D341Med (cell line): ENCODE measurements at regions not wholly inside any gene's neighbourhood (a gene's known extent, or its start where the extent isn't known, plus 50 kb on each side); places are given as distances from the start of the nearest gene placed in this dataset.

Source experiments
- DNase-seq: peaks from one replicate; pipeline ENCODE4 v3.0.0; 2012; ENCODE audit warnings: low spot score

DNA sequence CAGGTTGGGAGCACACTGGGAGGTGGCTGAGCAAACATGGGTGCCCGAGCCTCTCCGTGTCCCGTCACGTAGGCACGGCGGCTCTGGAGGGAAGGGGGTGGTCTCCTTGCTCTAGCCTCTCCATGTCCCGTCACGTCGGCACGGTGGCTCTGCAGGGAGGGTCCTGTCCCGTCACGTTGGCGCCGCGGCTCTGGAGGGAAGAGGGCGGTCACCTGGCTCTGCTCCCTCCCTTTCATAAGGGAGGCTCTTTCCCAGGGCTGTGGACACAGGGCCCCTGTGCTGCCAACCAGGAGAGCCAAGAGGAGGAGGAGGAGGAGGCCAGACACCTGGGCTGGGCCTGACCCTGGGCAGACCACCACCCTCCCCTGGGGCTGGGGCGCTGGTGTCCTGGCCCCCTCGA, 1173.7 kb downstream of the BRD1 start:
- DNase-seq, result no peak

DNA sequence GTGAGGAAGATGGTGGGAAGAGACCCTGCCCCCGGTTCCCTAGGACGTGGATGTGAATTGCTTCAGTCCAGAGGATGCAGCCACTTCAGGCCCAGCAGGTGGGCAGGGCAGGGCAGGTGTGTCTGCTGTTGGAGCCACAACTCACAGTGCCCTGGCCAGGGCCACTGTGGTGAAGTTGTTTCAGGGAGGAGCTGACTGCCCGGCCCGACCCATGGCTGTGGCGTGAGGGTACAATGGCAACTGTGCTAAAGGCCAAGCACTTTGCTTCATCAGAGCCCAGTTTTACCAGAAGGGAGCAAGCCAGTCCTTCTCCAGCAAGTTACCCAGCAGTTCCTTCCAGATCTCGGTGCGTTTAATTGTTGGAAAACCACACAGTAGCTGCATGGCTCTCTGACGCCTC, 1174.4 kb downstream of the BRD1 start:
- no peak for DNase-seq

DNA sequence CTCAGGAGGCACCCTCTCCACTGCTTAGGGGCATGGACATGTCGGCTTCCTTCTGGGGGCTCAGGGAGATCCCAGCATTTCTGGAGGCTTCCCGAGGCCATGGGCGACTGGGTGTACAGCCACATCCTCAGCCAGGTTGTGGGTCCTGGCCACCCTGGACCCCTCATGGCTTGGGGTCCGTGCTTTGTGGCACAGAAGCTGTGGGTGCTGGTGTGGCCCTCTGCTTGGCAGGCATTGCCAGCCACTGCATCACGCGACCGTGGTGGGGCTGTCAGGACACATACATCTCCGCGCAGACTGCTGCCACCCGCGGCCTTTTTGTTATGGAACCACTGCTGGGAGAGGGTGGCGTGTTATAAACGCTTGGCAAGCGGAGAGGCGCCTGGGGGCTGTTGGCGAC, 1174.9 kb downstream of the BRD1 start:
- DNase-seq, result no peak

DNA sequence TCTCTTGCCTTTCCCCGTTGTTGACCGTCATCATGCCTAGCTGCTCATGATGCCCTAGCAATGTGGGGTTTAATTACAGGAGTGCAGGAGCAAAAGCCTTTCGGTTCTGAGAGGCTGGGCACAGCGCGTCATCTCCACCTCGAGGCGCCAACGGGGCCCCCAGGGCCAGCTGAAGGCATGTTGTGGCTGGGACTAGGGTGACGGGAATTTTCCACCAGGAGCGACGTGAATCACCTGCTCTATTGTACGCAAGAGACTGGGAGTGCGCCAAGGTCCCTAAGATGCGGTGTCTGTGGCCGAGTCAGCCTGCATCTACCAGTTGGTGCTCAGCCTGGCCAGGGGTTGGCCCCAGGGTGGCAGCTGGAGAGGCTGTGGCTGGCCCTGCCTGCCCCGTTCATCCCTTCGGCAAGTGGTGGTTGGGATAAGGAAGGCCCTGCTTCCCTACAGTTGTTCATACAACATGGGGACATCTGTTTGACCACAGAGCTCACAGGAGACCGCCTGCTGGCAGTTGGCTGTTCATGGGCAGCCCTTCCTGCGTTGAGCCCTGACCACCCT, 1175.6 kb downstream of the BRD1 start:
- DNase-seq, result no peak

DNA sequence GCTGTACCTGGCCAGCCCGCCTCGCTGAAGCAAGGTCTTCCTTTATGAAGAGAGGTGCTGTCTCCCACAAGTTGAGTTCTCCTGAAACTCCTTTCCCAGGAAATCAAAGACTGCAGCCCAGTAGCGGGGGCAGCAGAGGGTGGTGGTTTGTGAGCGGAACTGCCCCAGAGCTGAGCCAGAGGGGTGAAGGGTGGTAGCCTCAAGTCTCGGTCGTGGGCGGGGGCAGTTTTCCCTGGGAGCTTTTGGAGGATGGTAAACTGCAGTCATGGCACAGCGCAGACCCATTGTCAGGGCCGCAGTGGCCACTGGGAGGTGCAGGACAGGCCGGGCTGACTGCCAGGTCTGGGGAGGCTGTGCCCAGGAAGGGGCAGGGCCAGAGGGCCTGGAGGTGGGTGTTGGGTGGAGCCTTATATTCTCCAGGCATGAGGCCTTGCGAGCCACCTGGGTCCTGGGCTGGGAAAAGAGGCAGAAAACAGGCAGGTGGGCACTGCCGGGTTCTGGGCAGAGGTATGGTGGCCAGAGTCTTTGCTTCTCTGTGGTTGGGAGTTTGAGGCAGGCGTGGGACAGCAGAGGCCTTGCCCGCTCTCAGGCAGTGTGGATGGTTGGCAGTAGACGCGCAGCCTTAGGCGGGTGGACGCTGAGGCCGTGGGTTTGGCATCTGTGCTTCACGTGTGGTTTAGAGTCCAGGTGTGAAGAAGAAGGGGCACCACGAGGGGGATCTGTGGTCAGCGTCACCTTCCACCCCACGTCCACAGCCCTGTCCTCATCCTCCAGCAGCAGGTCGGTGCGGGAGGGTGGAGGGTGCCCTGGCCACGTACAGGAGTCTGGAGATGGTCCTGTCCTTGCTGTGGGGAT, 1176.4 kb downstream of the BRD1 start:
- DNase-seq, result no peak

DNA sequence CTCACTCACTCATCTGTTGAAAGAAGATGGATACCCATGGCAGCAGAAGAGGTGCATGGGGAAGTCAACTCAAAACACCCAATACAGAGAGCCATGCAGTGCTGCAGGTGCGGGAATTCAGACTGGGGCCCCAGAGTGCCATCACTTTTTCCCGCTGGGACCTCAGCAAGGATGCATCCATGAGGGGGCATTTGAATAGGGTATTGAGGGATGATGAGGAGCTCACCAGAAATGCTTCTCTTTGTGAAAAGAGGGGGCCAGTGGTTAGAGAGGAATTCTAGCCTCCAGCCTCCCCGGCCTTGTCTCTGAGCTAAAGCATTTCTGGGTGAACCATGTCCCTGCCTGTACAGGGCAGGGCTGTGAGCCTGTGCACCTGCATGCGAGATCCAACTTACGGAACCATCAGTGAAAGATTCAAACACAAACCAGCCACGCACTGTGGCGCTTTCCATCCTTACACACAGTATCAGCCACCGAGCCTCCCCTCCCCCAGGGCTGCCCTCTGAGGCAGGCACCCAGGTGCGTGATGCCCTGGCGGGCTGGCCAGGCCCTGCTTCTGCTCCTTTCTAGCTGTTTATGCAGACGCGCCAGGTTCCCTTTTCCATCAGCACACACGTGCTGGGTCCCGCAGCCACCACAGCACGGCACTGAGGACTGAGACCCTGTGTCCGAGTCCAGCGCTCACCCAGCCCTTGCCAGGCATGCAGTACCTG, 1177.2 kb downstream of the BRD1 start:
- DNase-seq, result no peak

DNA sequence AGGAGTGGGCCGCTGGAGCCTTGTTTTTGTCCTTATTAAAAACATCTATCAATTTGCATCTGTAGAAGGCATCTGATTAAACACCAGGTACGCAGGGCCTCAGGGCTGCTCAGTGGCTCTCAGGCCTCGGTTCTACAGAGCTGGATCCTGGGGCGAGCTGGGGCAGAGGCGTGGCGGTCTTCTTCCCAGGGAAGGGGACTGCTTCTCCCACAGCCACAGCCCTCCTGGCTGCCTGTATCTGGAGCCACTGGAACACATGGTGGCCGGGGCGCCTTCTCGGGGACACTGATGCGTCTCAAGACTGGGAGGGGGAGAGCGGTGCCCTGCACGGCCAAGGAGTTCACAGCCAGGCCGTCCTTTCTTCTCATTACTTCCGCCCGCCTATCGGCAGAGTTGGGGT, 1178.2 kb downstream of the BRD1 start:
- no peak for DNase-seq

DNA sequence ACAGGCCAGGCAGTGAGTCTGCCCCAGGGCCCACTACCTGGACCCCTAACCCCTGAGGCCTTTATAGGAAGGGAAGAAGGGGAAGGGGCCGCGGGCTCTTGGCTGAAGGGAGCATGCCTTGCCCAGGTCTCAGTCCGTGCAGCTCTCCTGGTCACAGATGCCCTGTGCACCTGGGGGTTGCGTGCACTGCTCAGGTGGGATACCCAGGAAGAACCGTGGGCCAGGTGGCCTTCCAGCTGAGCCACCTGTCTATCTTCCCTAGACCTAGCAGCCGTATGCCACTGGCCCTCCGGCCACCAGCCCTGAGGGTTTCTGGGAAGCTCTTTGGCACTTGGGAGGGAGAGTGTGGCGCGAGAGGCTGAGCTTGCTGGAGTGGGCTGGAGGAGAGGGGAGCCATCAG, 1178.6 kb downstream of the BRD1 start:
- DNase-seq, result no peak

DNA sequence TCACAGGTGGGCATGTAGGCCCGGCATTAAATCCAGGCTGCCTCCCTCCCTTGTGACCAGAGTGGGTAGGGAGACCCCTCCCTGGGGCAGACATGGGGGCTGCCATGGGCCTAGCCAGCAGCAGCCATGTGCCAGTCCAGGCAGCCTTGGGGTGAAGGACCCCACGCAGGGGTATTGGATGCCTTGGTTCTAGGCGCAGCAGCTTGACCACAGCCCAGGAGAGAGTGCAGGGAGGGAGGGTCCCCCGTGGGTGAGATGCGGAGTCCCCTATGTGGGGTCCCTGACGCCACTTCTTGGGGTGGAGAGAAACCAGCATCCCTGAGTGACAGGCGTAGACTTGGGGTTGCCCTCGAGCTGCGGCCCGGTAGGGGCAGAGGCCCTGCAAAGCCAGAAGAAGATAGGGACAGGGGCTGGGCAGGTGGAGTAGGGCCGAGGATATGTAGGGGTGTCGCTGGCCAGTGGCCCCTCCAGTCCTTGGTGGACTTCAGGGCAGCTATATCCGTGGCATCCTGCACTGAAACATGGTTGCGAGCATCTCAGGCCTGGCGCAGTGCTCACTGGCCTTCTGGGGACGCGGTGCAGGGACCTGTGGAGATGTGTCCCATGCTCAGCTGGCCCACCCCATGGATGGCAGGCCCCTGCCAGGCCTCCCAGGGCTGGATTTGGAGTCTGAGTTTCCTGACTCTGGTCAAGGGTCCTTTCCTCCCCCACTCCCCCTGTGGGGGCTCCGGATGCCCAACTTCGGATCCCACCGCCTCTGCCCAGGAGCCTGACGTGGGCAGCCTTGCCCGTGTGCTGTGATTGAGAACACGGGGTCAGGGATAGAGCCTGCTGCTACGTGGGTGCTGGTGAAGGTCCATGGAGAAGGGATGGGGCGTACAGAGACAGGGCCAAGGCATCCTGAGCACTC, 1179.8 kb downstream of the BRD1 start:
- no peak for DNase-seq

DNA sequence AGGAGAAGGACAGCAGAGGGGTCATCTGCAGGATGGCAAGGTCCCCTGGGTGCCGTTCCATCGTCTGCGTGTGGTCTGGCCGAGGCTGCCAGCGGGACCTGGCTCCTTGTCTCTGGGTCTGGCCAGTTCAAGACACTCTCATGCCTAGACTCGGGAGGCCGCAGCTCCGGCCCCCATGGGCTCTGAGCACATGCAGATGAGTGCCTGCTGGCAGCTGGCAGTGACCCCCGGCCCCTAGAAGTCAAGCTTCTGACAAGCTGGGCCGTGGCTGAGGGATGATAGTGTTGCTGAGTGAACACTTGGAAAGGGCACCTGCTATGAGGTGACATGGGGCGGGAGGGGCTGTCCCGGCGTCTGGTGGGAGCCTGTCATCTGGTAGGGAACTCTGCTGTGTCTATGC, 1180.6 kb downstream of the BRD1 start:
- DNase-seq, result no peak

DNA sequence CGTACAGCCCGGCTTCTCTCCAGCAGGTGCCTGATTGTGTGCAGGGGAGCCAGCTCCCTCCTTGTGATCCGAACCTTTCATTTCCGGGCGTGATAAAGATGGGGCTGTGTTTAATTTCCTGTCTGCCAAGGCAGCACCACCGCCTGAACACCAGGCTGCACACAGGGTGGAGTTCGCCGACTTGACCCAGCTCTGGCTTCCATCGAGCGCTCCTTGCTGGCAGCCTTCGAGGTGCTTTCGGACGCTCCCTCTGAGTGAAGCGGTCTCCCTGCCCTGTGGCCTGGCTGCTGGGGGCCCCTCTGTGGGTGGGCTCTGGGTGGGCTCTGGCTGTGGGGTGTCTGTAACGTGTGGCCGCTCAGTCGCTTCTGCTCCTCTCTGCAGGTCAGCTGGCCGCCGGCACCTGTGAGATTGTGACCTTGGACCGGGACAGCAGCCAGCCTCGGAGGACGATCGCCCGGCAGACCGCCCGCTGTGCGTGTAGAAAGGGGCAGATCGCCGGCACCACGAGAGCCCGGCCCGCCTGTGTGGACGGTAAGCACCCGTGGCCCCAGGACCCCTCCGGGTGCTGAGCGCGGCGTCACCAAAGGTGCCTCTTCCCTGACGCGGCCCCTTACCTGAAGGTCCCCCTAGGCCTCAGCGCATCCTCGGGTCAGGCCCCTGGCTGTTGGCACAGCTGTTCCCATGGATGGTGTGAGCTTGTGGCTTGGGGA, 1181.3 kb downstream of the BRD1 start:
- no peak for DNase-seq

DNA sequence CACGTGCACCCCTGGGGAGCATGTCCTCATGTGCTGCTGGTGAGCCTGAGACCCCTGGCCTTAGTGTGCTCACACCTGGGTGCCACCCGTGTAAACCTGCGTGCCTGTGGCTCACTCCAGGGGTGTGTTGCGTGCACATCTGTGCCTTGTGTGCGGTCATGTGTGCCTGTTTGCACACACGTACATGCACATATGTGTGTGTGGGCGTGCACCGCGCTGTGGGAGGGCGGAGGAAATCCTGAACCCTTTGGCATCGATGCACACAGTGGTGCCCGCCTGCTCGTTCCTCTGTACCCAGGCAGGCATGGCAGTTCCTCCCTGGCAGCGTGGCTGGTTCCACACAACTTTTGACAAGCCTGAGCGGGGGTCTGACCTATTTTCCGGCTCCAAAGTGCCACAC, 1181.9 kb downstream of the BRD1 start:
- DNase-seq, result no peak

DNA sequence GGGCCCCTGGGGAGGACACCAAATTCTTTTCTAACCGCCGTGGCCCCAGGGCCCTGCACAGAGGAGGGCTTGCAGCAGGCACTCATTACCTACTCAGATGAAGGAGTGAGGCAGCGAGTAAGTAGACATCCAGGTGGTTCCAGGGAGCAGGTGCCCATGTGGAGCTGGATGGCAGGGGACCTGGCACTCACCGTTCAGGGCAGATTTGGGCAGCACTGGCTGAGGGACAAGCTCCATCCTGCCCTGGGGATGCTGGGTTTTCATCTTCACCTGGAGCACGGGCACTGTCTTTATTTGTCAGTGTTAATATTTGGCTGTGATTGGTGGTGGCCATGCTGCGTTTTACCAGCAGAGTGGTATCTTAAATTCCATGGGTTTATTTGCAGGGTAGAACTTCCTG, 1182.7 kb downstream of the BRD1 start:
- DNase-seq, result no peak

DNA sequence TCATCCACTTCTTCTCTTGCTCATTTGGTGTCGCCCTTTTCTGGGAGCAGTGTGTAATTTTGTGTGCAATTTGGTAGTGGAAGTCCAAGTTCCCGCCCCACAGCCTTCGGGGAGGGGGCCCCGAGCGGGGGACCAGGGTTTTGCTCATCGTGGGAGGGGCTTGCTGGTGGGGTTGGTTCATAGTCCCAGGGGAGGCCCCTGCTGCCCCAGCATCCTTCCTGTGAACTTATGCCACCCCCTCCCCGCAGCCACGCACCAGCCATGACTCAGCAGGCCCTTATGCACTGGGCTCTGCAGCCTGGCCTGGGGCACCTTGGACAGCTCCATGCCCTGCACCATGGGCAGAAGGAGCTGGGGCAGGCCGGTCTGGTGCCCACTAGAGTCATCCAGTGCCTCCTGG, 1183.6 kb downstream of the BRD1 start:
- no peak for DNase-seq

DNA sequence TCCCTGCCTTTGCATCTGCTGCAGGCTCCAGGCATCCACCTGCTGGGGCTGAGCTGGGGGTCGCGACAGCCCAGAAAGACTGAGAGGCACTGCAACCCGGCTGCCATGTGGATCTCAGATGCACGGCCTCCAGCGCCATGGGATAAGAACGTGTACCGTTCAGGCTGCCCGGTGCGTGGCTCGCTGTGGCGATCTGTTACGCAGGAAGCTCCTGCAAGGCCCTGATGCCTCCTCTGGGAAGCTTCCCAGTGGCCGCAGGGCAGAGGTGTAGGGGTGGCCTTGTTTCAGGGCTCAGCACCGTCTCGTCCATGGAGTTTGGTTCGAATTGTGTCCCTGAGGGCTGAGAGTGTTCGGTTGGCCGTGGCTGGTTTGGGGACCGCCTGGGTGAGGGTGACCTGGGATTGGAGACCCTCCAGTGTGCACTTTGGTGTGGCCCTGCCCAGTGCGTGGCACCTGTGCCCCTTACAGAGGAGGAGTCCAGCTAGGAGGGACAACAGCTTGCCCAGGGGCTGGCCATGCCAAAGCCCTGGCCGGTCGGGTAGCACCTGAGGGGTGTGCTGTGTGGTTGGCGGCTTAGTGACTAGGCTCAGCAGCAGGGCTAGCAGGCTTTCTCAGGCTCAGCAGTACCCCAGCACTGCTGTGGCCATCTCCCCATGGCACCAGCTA, 1184.5 kb downstream of the BRD1 start:
- no peak for DNase-seq

DNA sequence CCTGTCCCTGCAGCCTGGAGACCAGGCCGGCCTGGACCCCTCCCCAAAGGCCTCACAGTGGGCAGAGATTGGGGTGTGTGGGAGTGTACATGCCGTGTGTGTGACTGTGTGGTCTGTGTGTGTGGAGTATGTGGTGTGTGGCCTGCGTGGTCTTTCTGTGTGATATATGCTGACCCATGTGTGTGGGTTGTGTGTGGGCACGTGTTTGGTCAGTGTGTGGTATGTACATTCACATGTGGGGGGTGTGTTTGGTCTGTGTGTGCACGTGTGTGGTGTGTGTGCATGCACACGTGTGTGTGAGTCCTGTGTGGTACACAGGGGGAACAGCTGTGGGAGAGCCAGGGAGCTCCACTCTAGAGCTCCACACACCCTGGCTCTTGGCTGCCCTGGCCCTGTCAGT, 1185.1 kb downstream of the BRD1 start:
- DNase-seq, result no peak

DNA sequence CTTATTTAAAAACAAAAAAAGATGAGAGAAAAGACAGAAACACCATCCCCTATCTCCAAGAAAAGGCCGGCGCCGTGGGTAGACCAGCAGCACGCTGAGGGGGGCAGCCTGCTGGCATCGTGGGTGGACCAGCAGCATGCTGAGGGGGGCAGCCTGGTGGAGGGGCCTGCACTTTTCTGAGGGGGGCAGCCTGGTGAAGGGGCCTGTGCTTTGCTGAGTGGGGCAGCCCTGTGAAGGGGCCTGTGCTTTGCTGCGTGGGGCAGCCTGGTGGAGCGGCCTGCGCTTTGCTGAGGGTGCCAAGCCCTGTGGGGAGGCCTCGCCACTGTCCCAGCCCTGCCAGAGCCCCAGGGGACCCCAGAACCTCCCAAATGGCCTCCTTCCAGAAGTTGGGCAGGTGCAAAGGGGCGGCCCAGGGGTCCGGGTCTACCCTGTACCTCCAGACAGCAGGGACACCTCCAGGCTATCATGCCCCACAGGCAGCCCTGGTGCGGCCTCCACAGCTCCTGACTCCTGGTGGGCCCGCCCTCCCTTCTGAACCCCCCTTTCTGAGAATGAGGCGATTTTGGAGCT, 1185.7 kb downstream of the BRD1 start:
- no peak for DNase-seq

DNA sequence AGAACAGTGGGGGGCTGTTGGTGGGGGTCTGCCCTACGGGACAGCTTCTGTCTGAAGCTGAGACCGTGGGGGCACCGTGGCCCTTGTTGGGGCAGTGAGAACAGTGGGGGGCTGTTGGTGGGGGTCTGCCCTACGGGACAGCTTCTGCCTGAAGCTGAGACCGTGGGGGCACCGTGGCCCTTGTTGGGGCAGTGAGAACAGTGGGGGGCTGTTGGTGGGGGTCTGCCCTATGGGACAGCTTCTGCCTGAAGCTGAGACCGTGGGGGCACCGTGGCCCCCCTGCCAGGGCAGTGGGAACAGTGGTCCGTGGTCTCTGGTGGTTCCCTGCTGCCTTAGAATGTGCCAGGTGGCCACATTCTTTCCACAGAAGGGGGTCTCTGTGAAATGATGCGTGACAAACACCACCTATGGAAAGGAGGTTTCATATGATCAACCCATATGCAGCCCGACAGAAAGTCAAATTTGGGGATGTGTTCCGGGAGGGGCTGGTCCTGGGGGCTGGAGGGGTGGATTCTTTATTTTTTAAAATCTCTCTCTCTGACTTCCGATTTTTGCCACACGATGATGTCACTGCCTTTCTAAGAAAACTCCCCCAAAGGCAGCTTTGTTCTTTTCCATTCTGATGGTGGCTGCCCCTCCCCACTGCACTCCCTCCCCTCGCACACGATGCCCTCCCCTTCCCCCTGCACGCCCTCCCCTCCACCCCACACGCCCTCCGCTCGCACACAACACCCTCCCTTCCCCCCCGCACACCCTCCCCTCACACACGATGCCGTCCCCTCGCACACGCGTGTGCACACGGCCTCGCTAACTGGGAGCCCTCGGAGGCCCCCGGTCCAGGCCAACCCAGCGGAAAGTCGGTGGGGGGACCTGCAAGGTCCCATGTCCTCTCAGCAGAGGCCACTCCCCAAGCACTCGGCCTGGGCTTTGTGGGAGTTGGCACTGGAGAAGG, 1186.5 kb downstream of the BRD1 start:
- no peak for DNase-seq

DNA sequence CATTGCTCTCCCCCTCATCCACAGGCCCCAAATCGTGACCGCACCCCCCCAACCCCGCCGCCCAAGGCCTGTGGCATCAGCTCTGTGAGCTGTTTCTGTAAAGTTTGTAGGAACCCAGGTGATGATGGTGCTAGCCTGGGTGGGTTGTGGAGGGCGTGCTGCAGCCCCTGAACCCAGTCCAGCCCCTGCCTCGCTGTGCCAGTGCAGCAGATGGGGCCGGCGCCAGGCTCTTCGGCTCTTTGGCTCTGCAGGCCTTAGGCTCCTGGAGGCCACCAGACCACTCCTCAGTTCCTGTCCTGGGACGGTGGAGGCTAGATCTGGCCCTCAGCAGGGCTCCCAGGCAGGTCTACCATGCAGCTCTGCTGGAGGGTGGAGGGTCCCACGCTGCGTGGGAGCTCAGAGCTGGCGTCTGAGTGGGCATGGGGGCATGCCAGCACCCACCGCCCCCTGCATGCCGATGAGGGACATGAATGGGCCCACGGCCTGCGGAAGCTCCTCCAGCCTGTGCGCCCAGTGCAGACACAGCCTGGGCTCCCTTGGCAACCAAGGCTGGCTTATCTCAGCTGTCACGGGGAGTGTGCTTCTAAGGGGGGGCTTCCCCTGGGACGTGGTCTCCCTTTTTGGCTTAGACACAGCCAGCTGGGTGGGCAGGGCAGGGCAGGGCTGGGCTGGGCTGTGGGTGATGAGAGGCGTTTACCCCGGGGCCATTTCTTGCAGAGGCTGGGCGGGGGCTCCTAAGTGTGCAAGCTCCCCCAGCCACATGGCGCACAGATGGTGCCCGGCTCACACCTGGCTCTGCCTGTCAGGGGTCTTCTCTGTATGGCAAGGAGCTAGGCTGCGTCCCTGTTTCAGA, 1187.6 kb downstream of the BRD1 start:
- DNase-seq, result no peak
